HEK293T (cell line): ENCODE measurements at regions not wholly inside any gene's neighbourhood (a gene's known extent, or its start where the extent isn't known, plus 50 kb on each side); places are given as distances from the start of the nearest gene placed in this dataset.

Experiments
- CTCF ChIA-PET: fragments of 350-600 bp; formaldehyde crosslinking; extraction: SDS; loops from one replicate; lab custom pipeline; 2021; ENCODE audit warnings: antibody characterized with exemption, inconsistent platforms; lab: Yijun Ruan, JAX
- POLR2A ChIA-PET: fragments of 350-600 bp; formaldehyde crosslinking; extraction: SDS; loops from one replicate; lab custom pipeline; 2020; ENCODE audit warnings: antibody characterized with exemption, inconsistent platforms; lab: Yijun Ruan, JAX
- DNase-seq: peaks from one replicate; pipeline ENCODE4 v3.0.0; 2012; ENCODE audit warnings: mixed read lengths; ENCODE audit errors: extremely low spot score
- ARNT ChIP-seq: fragments of 450-650 bp; IDR thresholded peaks from 2 replicates; pipeline ENCODE4 v1.6.1; 2017; ENCODE audit warnings: mild to moderate bottlenecking
- BHLHE40 ChIP-seq: fragments of 450-650 bp; IDR thresholded peaks from 2 replicates; pipeline ENCODE4 v1.6.1; 2016; ENCODE audit warnings: mild to moderate bottlenecking, moderate library complexity, borderline replicate concordance
- CTBP1 ChIP-seq: fragments of 450-650 bp; IDR thresholded peaks from 2 replicates; pipeline ENCODE4 v1.6.1; 2016; ENCODE audit warnings: borderline replicate concordance
- ELF4 ChIP-seq: fragments of 450-650 bp; IDR thresholded peaks from 2 replicates; pipeline ENCODE4 v1.6.1; 2017; ENCODE audit warnings: antibody characterized with exemption
- FOXA1 ChIP-seq: fragments of 450-650 bp; IDR thresholded peaks from 2 replicates; pipeline ENCODE4 v1.6.1; 2016; ENCODE audit warnings: mild to moderate bottlenecking
- FOXK2 ChIP-seq: fragments of 450-650 bp; IDR thresholded peaks from 2 replicates; pipeline ENCODE4 v1.6.1; 2016; ENCODE audit warnings: mild to moderate bottlenecking
- FOXM1 ChIP-seq: fragments of 450-650 bp; IDR thresholded peaks from 2 replicates; pipeline ENCODE4 v1.6.1; 2017; ENCODE audit warnings: mild to moderate bottlenecking, borderline replicate concordance
- HDGF ChIP-seq: fragments of 450-650 bp; IDR thresholded peaks from 2 replicates; pipeline ENCODE4 v1.6.1; 2017; ENCODE audit warnings: antibody characterized with exemption, borderline replicate concordance
- L3MBTL2 ChIP-seq: fragments of 450-650 bp; conservative IDR thresholded peaks from 2 replicates; pipeline ENCODE4 v1.6.1; 2016; ENCODE audit warnings: mild to moderate bottlenecking
- LEF1 ChIP-seq: fragments of 450-650 bp; IDR thresholded peaks from 2 replicates; pipeline ENCODE4 v1.6.1; 2017; ENCODE audit warnings: mild to moderate bottlenecking, borderline replicate concordance
- NFRKB ChIP-seq: fragments of 450-650 bp; IDR thresholded peaks from 2 replicates; pipeline ENCODE4 v1.6.1; 2016; ENCODE audit warnings: mild to moderate bottlenecking, moderate library complexity
- PKNOX1 ChIP-seq: fragments of 450-650 bp; IDR thresholded peaks from 2 replicates; pipeline ENCODE4 v1.6.1; 2016
- SP1 ChIP-seq: fragments of 450-650 bp; IDR thresholded peaks from 2 replicates; pipeline ENCODE4 v1.6.1; 2017
- SUZ12 ChIP-seq: fragments of 450-650 bp; IDR thresholded peaks from 2 replicates; pipeline ENCODE4 v1.6.1; 2016; ENCODE audit warnings: mild to moderate bottlenecking
- TARDBP ChIP-seq: fragments of 450-650 bp; IDR thresholded peaks from 2 replicates; pipeline ENCODE4 v1.6.1; 2016
- ZNF384 ChIP-seq: fragments of 450-650 bp; IDR thresholded peaks from 2 replicates; pipeline ENCODE4 v1.6.1; 2016

- no peak for DNase-seq
- POLR2A ChIA-PET, result no interaction called here
- CTCF ChIA-PET, result no interaction called here
- no peak for TF ChIP-seq FOXK2
- TF ChIP-seq LEF1, result no peak
- no peak for TF ChIP-seq HDGF
- no peak for TF ChIP-seq ARNT
These were observed 248.5 kb downstream of the SOX9 start for GRCh38 chr17:72369366-72369765.

- POLR2A ChIA-PET, result no interaction called here
- CTCF ChIA-PET, result no interaction called here
- TF ChIP-seq FOXA1 (no peak), SP1 (no peak), SUZ12 (no peak), CTBP1 (no peak), L3MBTL2 (no peak), ELF4 (no peak), HDGF (no peak), LEF1 (no peak), FOXK2 (no peak), TARDBP (no peak), ARNT (no peak), BHLHE40 (no peak), FOXM1 (no peak), ZNF384 (no peak)
- DNase-seq, result no peak
These were observed 250.0 kb downstream of the SOX9 start for GRCh38 chr17:72370819-72371218.

- POLR2A ChIA-PET, result no interaction called here
These were observed 251.4 kb downstream of the SOX9 start for GRCh38 chr17:72372185-72372584.

DNA sequence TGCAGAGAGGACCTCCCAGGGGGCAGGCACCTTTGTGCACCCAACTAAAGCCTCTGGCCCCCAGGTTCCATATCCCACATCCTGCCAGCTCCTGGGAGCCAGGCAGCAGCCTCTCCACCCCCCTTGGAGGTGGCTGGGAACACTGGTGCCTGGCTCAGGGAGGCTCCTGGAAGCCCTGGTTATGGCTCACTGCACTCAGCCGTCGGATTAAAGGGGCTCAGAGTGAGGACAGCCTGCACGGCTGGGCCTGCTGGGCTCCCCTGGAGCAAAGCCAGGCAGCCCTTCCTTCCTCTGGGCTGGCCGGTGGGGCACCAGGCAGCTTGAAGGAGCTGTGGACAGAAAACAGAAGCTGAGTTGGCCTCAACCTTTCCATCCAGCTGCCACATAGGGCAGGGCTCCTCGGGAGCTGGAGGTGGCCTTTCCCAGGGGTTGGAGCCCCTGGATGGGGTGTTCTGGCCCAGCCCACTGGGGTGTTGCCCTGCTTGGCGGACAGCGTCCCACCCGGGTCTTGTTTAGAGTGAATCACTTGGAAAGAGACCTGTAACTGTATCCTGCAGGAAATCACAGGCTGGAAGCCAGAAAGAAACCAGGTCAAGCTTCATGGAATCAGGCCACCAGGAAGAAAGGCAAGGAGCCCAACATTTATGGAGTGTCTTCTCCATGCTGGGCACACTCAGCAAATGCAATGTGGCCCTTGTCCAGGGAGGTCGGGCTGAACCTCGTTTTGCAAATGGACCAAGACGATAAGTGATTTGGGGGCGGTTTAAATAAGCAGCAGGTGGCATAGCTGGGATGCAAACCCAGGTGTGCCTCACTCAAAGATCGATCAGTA is 253.3 kb downstream of the SOX9 start:
- no peak for TF ChIP-seq FOXM1
- TF ChIP-seq HDGF, result no peak
- no peak for TF ChIP-seq PKNOX1
- no peak for TF ChIP-seq ZNF384
- no peak for TF ChIP-seq NFRKB
- no peak for TF ChIP-seq CTBP1
- no peak for DNase-seq
- ChIA-PET POLR2A (no interaction called here), CTCF (no interaction called here)

More at GRCh38 chr17:72372185-72372584, 251.4 kb downstream of the SOX9 start:
- no peak for DNase-seq
- TF ChIP-seq HDGF (no peak), PKNOX1 (no peak), SP1 (no peak), SUZ12 (no peak)
- CTCF ChIA-PET, result no interaction called here

GRCh38 chr17:72376526-72377345 is 255.9 kb downstream of the SOX9 start:
- CTCF ChIA-PET, result interaction anchor here (0.6 kb wide), 1 partner anchor 63 kb away, joined by 3 read pairs; no protein-coding TSS in a partner anchor
- DNase-seq, result no peak
- POLR2A ChIA-PET, result no interaction called here
- no peak for TF ChIP-seq BHLHE40
- TF ChIP-seq TARDBP, result no peak
- no peak for TF ChIP-seq SP1
- no peak for TF ChIP-seq ZNF384
- no peak for TF ChIP-seq HDGF
- no peak for TF ChIP-seq SUZ12
- no peak for TF ChIP-seq NFRKB
- no peak for TF ChIP-seq CTBP1
- TF ChIP-seq FOXM1, result no peak
- TF ChIP-seq L3MBTL2, result no peak
- TF ChIP-seq ELF4, result no peak
- no peak for TF ChIP-seq PKNOX1
- no peak for TF ChIP-seq LEF1
- TF ChIP-seq ARNT, result no peak
- no peak for TF ChIP-seq FOXK2
- TF ChIP-seq FOXA1, result no peak
